ENCODE measurements at regions not wholly inside any gene's neighbourhood (a gene's known extent, or its start where the extent isn't known, plus 50 kb on each side); places are given as distances from the start of the nearest gene placed in this dataset.

- no peak for TF ChIP-seq GATA3 (IDR thresholded peaks at IDR 0.05; ENCODE audit: low read depth, low read length)
- no peak for TF ChIP-seq GATA2 (IDR thresholded peaks at IDR 0.05; ENCODE audit: low read depth, low read length)
Measured at GRCh38 chr5:124920909-124921666, 174.6 kb upstream of the ZNF608 start.

All from SH-SY5Y (cell line).